A549 (cell line): ENCODE measurements at regions not wholly inside any gene's neighbourhood (a gene's known extent, or its start where the extent isn't known, plus 50 kb on each side); places are given as distances from the start of the nearest gene placed in this dataset.
"Not testable (repeated sequence)": the region's sequence is repeated elsewhere in the genome, so short reads cannot be mapped to it uniquely, and the experiment has no call there.

ENCODE experiments used
- ATAC-seq, 2 experiments: fragments of 200-7000 bp in 1 of 2; fragments of >200 bp in 1 of 2; cut with Nextera tagmentation in 1 of 2; cut with Tn5 transposase in 1 of 2; 3 replicates each; pipeline versions ENCODE4 v1.8.0 to v1.9.1; 2018 to 2020; ENCODE audit warnings: mild to moderate bottlenecking in 1 of 2, moderate library complexity in 1 of 2
- CTCF ChIA-PET: fragments of 300-600 bp; sonication (Branson Sonifier 250); formaldehyde crosslinking; extraction: SDS; loops from one replicate; lab custom pipeline; 2021; ENCODE audit warnings: antibody characterized with exemption, inconsistent platforms; lab: Yijun Ruan, JAX
- POLR2A ChIA-PET: fragments of 350-600 bp; formaldehyde crosslinking; extraction: SDS; loops from one replicate; lab custom pipeline; 2021; ENCODE audit warnings: antibody characterized with exemption, inconsistent platforms; lab: Yijun Ruan, JAX
- DNase-seq, 2 experiments: peaks; one replicate each; pipeline versions ENCODE4 v3.0.0 to v3.0.0-alpha.2; 2011 to 2016; ENCODE audit warnings: low read depth in 1 of 2, low spot score in 1 of 2
- FAIRE-seq: peaks from 2 replicates; lab custom pipeline; 2011; peaks lifted over from hg19 to GRCh38; lab: Jason Lieb, UNC
- H3K27ac ChIP-seq, 2 experiments: fragments of >200 bp; sonication (Bioruptor Twin); formaldehyde crosslinking; 3 replicates each; pipeline ENCODE4 v1.5.1; 2016 to 2017
- H3K4me1 ChIP-seq: fragments of >200 bp; sonication (Bioruptor Twin); formaldehyde crosslinking; 3 replicates; pipeline ENCODE4 v1.6.1; 2016
- H3K4me2 ChIP-seq: fragments of >200 bp; sonication (Bioruptor Twin); formaldehyde crosslinking; 3 replicates; pipeline ENCODE4 v1.6.1; 2016
- H3K4me3 ChIP-seq: fragments of >200 bp; sonication (Bioruptor Twin); formaldehyde crosslinking; 3 replicates; pipeline ENCODE4 v1.5.1; 2016
- H3K9me3 ChIP-seq: fragments of >200 bp; sonication (Bioruptor Twin); formaldehyde crosslinking; 3 replicates; pipeline ENCODE4 v1.6.1; 2016
- ATOH8 ChIP-seq: fragments of 250-450 bp; sonication (Bioruptor Pico); IDR thresholded peaks from 2 replicates; pipeline ENCODE4 v1.5.0; 2020; ENCODE audit warnings: low read depth, mild to moderate bottlenecking, moderate library complexity
- CBX8 ChIP-seq: fragments of 200-600 bp; sonication (generic); IDR thresholded peaks from 2 replicates; pipeline ENCODE4 v1.6.1; 2016
- CTCF ChIP-seq: fragments of >200 bp; sonication (Bioruptor Twin); formaldehyde crosslinking; IDR thresholded peaks from 3 replicates; pipeline ENCODE4 v1.5.1; 2016
- FOSL2 ChIP-seq, 2 experiments: fragments of 450-650 bp in 1 of 2; fragments of >200 bp in 1 of 2; sonication (Bioruptor Twin) in 1 of 2; formaldehyde crosslinking; IDR thresholded peaks; 2 replicates each; pipeline versions ENCODE4 v1.5.0 to v1.6.1; 2016 to 2020; ENCODE audit warnings: mild to moderate bottlenecking in 1 of 2, moderate library complexity in 1 of 2
- GATA3 ChIP-seq: IDR thresholded peaks from 2 replicates; pipeline ENCODE4 v1.6.1; 2012; ENCODE audit warnings: borderline replicate concordance
- HEYL ChIP-seq: fragments of 250-450 bp; sonication (Bioruptor Pico); IDR thresholded peaks from 2 replicates; pipeline ENCODE4 v1.8.0; 2021; ENCODE audit warnings: mild to moderate bottlenecking, moderate library complexity
- HOXB5 ChIP-seq: fragments of 250-450 bp; sonication (Bioruptor Pico); IDR thresholded peaks from 2 replicates; pipeline ENCODE4 v1.5.0; 2020; ENCODE audit warnings: mild to moderate bottlenecking, moderate library complexity
- JUN ChIP-seq, 2 experiments: fragments of >200 bp; sonication (Bioruptor Twin); formaldehyde crosslinking; IDR thresholded peaks; 2 replicates in 1 of 2; 3 replicates in 1 of 2; pipeline ENCODE4 v1.6.1; 2016 to 2017
- KDM1A ChIP-seq: fragments of 200-600 bp; sonication (generic); IDR thresholded peaks from 2 replicates; pipeline ENCODE4 v1.6.1; 2016; ENCODE audit warnings: low read depth, mild to moderate bottlenecking
- KDM5A ChIP-seq: fragments of 200-600 bp; sonication (generic); IDR thresholded peaks from 2 replicates; pipeline ENCODE4 v1.6.1; 2016; ENCODE audit warnings: antibody characterized with exemption, mild to moderate bottlenecking
- MAFK ChIP-seq: fragments of 450-650 bp; IDR thresholded peaks from 2 replicates; pipeline ENCODE4 v1.6.1; 2014; ENCODE audit not compliant: partially characterized antibody
- MAZ ChIP-seq: fragments of 150-350 bp; IDR thresholded peaks from 2 replicates; pipeline ENCODE4 v1.6.1; 2014; ENCODE audit warnings: antibody characterized with exemption, low read depth, low read length, borderline replicate concordance
- NR3C1 ChIP-seq: fragments of >200 bp; sonication (Bioruptor Twin); formaldehyde crosslinking; IDR thresholded peaks from 3 replicates; pipeline ENCODE4 v1.6.1; 2017
- POLR2AphosphoS2 ChIP-seq: conservative IDR thresholded peaks from 2 replicates; pipeline ENCODE4 v1.6.1; 2012; ENCODE audit warnings: low read length, improper control_type of control experiment, inconsistent platforms
- RAD21 ChIP-seq, 2 experiments: fragments of >200 bp in 1 of 2; sonication (Bioruptor Twin) in 1 of 2; formaldehyde crosslinking in 1 of 2; IDR thresholded peaks in 1 of 2; conservative IDR thresholded peaks in 1 of 2; 2 replicates in 1 of 2; 3 replicates in 1 of 2; pipeline ENCODE4 v1.6.1; 2012 to 2018; ENCODE audit warnings: inconsistent platforms in 1 of 2
- RFX5 ChIP-seq: fragments of 450-650 bp; IDR thresholded peaks from 2 replicates; pipeline ENCODE4 v1.7.1; 2014; ENCODE audit warnings: antibody characterized with exemption, mild to moderate bottlenecking, moderate library complexity
- TFCP2L1 ChIP-seq: fragments of 250-450 bp; sonication (Bioruptor Pico); IDR thresholded peaks from 2 replicates; pipeline ENCODE4 v1.5.0; 2021; ENCODE audit warnings: mild to moderate bottlenecking
- ZFP36 ChIP-seq: fragments of 450-650 bp; IDR thresholded peaks from 2 replicates; pipeline ENCODE4 v1.6.1; 2014; ENCODE audit warnings: borderline replicate concordance; ENCODE audit not compliant: partially characterized antibody
- ZNF302 ChIP-seq: fragments of 250-450 bp; sonication (Bioruptor Pico); IDR thresholded peaks from 2 replicates; pipeline ENCODE4 v1.9.0; 2021; ENCODE audit warnings: inconsistent platforms, mild to moderate bottlenecking, moderate library complexity
- ZSCAN20 ChIP-seq: fragments of 250-450 bp; sonication (Bioruptor Pico); IDR thresholded peaks from 2 replicates; pipeline ENCODE4 v1.8.0; 2022; ENCODE audit warnings: mild to moderate bottlenecking, moderate library complexity
- WGBS: methylation state at CpG from one replicate; pipeline ENCODE4 v1.1.6; 2017; ENCODE audit errors: missing lambda C conversion rate; 5-methylcytosine and 5-hydroxymethylcytosine counted together
- TF ChIP-seq, protein P1 (sequence below): IDR thresholded peaks from 2 replicates; pipeline ENCODE4 v1.6.1; 2012

DNA sequence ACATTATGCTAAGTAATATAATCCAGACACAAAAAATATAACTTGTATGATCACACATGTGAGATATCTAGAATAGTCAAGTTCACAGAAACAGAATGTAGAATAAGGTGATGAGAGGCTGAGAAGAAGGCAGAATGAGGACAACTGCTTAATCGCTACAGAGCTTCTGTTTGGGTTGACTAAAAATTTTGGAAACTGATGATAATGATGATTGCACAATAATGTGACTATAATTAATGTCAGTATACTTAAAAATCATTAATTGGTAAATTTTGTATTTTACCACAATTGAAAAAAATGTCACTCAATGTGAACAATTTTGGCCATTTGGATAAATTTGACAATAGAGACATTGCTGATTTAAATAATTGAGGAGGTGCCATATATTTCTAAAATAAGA lies 1374.4 kb upstream of the CDH8 start:
- Histone ChIP-seq H3K27ac (no peak overlapping the region), H3K4me3 (no peak overlapping the region), H3K9me3 (no peaks in the 10 kb centered on the region; the same call in 2 of the 3 replicates), H3K4me1 (no peaks in the 10 kb centered on the region), H3K4me2 (no peak overlapping the region)
- DNase-seq, result no peak
- TF ChIP-seq RAD21 (conservative IDR thresholded peaks at IDR 0.05 in 1 of 2, IDR thresholded peaks at IDR 0.05 in 1 of 2), result no peak
- no peak for TF ChIP-seq HOXB5 (CRISPR knock-in tag)
- no peak for TF ChIP-seq ZNF302 (CRISPR knock-in tag)
- TF ChIP-seq MAZ, result no peak
- no peak for TF ChIP-seq POLR2AphosphoS2
- no peak for TF ChIP-seq HEYL (CRISPR knock-in tag)
- TF ChIP-seq FOSL2 (IDR thresholded peaks at IDR 0.05), result no peak
- no peak for TF ChIP-seq FOSL2 (CRISPR knock-in tag; IDR thresholded peaks at IDR 0.05)
- TF ChIP-seq CTCF, result no peak
- no peak for TF ChIP-seq ATOH8 (CRISPR knock-in tag)
- TF ChIP-seq RFX5, result no peak
- ATAC-seq, result no peak
- 65% methylated on average over 1 of the region's 1 CpG for WGBS
- no peak for FAIRE-seq
- ChIA-PET POLR2A (no interaction called here), CTCF (no interaction called here)

GRCh38 chr16:63403792-63404191 lies 1367.6 kb upstream of the CDH8 start:
- Histone ChIP-seq H3K27ac (no peak overlapping the region), H3K4me3 (no peak overlapping the region), H3K9me3 (no peaks in the 10 kb centered on the region), H3K4me1 (no peaks in the 10 kb centered on the region), H3K4me2 (no peak overlapping the region)
- ChIA-PET CTCF (no interaction called here), POLR2A (no interaction called here)
- ATAC-seq (no peak), FAIRE-seq (no peak), DNase-seq (no peak)
- WGBS, result 78% methylated on average over 11 of the region's 11 CpGs
- TF ChIP-seq GATA3 (no peak), RAD21 (conservative IDR thresholded peaks at IDR 0.05 in 1 of 2, IDR thresholded peaks at IDR 0.05 in 1 of 2) (no peak), ZSCAN20 (CRISPR knock-in tag) (no peak), JUN (IDR thresholded peaks at IDR 0.05) (no peak), MAFK (no peak), TFCP2L1 (CRISPR knock-in tag) (no peak), RFX5 (no peak), KDM5A (no peak), CBX8 (no peak), ATOH8 (CRISPR knock-in tag) (no peak), ZFP36 (no peak), NR3C1 (no peak), KDM1A (no peak)
- TF ChIP-seq, protein P1, sequence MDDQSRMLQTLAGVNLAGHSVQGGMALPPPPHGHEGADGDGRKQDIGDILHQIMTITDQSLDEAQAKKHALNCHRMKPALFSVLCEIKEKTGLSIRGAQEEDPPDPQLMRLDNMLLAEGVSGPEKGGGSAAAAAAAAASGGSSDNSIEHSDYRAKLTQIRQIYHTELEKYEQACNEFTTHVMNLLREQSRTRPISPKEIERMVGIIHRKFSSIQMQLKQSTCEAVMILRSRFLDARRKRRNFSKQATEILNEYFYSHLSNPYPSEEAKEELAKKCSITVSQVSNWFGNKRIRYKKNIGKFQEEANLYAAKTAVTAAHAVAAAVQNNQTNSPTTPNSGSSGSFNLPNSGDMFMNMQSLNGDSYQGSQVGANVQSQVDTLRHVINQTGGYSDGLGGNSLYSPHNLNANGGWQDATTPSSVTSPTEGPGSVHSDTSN, result no peak

GRCh38 chr16:63388277-63388676 lies 1352.0 kb upstream of the CDH8 start:
- DNase-seq, FAIRE-seq, CTCF ChIA-PET, ATAC-seq, H3K27ac ChIP-seq, H3K9me3 ChIP-seq, H3K4me1 ChIP-seq, POLR2A ChIA-PET: not testable (repeated sequence)
- Histone ChIP-seq H3K4me3 (peak overlapping the region; percentile 34; the same call in 2 of the 3 replicates), H3K4me2 (peak overlapping the region; percentile 50)
- WGBS, result 26% methylated on average over 18 of the region's 18 CpGs
